Jurkat, Clone E6-1 (cell line): ENCODE measurements at regions not wholly inside any gene's neighbourhood (a gene's known extent, or its start where the extent isn't known, plus 50 kb on each side); places are given as distances from the start of the nearest gene placed in this dataset.

Experiments
- DNase-seq: peaks from one replicate; pipeline ENCODE4 v3.0.0-alpha.2; 2011; ENCODE audit warnings: low read depth, low spot score
- H3K4me3 ChIP-seq: 2 replicates; pipeline ENCODE4 v1.5.1; 2011; ENCODE audit warnings: mild to moderate bottlenecking, low read length, control low read depth, moderate library complexity

DNA sequence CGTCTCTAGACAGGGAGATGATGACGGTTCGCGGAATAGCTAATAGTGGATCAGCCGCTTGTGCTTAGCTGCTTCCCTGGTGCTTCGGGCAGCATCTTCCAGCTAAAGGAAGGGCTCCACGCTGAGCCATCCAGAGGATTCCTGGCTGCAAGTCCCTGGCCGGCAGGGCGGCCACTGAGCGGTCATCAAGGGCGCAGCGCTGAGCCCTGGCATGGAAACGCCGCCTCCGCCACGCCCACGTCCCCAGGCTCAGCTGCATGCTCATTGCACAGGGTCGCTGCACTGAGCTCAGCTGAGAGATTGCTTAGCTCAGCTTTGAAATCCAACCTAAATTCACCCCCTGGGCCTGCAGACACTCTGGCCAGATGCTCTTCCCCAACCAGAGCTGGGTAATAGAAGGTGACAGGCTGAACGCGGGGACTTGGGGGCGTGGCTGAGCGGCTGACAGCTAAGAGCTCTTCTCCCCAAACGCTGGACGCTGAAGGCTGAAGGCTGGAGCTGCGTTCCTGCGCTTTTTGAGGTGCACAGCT is 118.2 kb upstream of the KIT start:
- no peak for DNase-seq

DNA sequence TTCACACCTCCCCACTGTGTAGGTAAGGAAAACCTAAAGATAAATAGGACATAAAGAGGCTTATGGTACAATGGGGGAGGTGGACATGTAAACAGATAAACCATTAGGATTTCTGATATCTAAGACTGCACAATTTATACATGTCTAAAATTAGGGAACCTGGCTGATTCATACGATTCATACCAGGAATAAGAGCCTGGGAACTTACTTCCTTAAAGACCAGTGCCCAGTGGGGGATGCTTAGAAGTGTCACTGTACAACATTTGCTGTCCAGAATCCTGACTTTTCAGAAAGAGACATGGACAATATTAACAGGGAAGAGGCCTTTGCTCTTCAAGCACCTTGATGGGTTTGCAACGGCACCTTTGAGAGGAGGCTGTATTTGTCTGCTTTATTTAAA is 116.8 kb upstream of the KIT start:
- DNase-seq, result no peak
- no peak overlapping the region for H3K4me3 ChIP-seq

More for the DNA sequence above, 118.2 kb upstream of the KIT start:
- H3K4me3 ChIP-seq, result no peak overlapping the region

DNA sequence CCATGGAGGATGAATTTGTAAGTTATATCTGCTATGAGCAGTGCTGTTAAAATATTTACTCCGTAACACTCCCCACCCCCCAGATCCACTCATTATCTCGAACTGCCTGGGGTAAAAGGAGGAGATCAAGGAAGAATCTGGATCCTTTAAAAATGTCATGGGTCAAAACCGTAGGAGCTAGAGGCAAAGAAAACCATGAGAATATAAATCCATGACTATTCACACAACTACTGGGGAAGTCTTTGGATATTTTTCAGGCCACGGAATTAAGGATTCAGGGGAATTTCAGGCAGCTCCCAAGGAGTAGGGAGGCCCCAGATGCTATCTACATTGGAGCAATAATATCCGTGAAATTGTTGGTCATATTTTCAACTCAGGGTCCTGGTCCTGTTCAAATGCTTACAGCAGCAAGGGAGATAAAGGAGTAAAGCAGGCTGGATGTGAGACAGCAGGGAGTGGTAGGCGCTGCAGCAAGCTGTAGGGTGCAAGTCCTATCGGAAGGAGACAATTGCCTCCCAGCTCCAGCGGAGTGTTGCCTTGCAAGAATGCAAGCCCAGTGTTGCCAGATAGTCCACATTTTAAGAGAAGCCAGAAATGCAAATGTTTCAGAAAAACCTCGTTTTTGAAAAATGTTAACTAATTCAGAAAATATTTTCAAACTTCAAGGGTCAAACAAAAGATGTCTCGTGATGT is 116.2 kb upstream of the KIT start:
- DNase-seq, result no peak
- no peak overlapping the region for H3K4me3 ChIP-seq

DNA sequence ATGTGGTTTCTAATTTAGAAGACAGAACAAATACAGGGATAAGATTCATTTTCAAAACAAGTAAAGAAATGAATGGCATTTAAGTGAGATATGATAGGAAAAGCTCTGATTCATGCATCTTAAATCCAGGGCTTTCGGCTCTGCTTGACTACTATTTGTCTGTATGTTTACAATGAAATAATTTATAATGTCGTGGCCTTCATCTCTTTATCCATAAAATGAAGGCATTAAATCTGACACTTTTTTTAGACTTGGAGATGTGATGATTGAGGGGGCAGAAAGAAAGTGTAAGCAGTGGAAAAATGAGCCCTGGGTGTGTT is 115.7 kb upstream of the KIT start:
- no peak overlapping the region for H3K4me3 ChIP-seq
- no peak for DNase-seq

DNA sequence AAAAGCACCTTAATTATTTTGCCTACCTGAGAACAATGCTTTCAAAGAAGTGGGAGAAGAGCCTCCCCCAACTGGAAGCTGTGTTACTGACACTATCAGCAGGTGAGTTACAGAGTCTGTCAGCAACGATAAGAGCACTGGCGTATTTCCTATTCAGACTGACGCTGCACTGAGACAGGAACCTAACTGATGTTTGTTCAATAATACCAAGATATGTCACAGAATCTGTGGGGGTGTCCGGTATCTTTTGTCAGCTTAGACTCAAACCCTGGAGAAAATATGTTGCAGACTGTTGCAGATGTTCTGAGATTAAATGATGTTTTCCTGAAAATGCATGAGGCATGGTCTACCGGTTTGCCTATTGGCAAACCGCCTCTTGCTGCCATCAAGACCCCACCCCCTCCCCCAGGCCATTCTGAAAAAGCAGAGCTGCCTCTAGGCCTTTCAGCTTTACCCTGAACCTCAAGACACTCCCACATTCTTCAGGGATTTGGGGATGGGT is 115.2 kb upstream of the KIT start:
- H3K4me3 ChIP-seq, result no peak overlapping the region
- no peak for DNase-seq

DNA sequence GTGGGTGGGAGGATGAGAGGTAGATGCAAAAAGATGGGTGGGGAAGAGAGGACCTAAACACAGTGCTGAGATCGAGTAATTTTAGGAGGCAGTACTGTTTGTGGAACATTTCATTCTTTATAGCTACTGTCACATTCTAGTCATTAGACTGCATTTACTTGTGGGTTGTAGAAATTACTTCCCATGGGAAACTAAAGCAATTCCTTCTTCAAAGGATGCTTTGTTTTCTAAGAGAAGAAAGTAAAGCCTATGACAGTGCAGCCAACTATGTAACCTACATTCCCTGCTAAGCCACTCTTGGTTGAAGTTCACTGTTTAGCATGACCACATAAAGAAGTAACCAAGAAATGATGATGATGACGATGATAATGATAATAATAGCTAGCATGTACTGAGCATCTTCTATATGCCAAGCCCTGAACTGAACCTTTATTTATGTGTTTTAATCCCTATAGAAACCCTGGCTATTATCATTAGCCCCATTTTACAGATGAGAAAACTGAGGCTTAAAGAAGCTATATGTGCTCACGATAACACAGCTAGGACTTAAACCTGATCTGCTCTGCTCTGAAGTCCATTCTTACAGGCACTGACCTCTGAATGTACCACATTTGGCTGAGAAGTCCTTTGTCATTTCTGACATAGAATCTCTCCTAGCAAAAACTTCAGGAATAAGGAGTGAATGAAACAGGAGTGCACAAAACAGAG is 114.5 kb upstream of the KIT start:
- no peak overlapping the region for H3K4me3 ChIP-seq
- no peak for DNase-seq

DNA sequence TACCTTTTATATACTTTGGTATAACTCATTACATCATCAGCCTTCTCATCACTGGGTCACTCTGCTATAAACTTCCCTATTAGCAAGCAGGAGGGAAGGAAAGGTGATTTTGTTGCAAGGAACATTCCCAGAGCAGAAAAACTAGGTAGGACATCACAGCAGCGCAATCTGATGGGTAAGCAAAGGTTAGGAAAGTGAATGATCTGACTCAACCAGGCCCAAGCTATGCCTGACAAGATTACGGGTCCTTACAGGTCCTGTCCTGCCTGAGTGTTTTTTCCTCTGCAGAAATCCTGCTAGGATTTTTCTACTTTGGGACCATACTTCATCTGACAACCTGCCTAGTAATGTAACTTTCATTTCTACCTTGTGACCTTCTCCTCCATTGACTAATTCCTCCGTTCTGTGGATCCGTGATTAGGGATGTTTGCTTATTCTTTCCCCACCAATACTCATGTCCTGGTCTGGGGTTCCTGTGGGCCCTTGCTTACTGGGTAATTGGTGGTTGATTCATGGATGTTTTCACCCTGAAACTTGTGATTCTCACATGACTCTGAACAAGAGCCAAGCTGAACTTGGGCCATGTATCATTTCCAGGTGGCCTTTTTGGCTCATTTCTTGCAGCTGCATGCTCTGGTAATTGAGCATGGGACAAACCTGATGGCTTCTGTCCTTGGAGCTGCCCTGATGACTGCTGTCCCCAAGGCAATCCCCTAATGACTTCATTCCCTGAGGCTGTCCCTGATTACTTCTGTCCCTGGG is 111.9 kb upstream of the KIT start:
- H3K4me3 ChIP-seq, result no peak overlapping the region
- no peak for DNase-seq

DNA sequence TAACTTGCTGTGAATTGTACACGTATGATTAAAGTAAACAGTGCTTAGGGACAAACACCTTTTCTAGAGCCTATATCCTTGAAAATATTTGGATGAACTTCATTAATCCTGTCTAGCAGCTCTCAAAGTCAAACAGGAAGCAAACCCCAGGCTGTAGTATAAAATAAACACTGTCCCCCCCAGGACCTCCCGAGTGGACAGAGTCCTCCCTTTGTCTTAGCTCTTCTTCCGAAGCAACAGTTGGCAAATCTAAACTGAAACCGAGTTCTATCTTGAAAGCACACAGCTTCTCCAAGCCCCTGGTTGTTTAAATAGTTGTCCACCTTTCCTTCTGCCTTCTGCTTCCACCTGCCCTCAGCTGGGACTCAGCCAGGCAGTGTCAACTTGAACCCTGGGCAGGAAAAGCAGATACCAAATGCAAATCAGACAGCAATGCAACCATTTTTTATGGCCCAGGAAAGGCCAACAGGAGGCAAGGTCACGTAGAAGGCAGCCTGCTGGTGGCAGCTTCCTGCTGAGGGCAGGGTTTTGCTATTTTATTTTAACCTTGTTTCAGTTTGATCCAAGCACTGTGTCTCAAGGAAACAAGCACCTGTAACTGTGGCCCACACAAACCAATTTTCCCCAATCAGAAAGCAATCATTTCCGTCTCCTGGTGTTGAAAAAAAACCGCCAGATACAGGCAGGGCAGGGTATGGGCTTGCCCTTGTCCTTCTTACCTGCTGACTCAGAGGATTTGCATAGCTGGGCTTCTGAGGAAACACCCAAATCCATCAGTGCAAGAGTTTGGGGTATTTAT is 110.3 kb upstream of the KIT start:
- no peak overlapping the region for H3K4me3 ChIP-seq
- peak; percentile 23 for DNase-seq

DNA sequence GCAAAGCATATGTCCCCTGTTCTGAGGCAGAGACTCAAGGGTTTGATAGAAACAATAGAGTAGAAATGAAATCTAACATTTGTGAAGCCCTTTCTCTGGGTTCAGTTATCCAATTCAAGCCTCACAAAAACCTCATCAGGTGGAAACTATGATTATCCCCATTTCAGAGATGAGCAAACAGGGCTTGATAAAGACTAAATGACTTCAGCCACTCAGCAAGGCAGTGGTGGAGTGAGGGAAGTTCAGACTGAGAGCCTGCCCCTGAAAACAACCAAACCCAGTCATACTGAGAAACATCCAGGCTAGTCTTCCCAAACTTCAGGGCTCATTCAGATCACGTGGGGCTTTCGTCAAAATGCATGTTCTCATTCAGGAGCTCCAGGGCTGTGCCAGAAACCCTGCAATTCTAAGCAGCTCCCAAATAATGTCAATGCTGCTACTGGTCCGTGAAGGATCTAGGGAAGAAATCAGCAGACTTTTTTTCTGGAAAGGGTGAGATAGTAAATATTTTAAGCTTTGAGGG is 109.6 kb upstream of the KIT start:
- no peak overlapping the region for H3K4me3 ChIP-seq
- no peak for DNase-seq

DNA sequence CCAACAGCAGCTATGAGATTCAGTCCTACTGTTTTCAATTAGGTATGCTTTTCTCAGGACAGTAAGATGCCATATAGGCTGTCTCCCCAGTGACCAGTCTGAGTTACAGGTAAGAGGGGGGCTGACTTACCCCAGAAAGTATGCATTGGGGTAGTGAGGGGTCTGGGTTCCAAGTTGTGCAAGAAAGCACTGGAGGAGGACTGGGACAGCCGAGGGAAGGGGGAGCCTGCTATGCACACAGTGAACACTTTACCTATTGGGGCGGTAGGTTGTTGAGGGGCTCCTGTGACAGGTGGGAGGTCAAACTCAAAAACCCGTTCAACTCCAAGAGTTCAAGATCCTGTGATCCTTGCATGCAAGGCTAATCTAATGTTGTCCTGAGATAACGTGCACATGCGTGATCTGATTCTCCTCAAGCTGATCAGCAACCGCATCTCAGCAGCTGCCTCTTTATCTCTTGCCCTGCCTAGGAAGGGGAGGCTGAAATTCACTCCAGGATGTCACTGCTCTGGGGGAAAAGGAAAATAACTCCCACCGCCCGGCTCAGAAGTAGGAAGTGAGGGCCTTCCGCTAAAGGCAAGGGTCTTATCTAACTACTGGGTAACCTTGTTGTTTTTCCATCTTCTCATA is 108.8 kb upstream of the KIT start:
- DNase-seq, result no peak
- no peak overlapping the region for H3K4me3 ChIP-seq

DNA sequence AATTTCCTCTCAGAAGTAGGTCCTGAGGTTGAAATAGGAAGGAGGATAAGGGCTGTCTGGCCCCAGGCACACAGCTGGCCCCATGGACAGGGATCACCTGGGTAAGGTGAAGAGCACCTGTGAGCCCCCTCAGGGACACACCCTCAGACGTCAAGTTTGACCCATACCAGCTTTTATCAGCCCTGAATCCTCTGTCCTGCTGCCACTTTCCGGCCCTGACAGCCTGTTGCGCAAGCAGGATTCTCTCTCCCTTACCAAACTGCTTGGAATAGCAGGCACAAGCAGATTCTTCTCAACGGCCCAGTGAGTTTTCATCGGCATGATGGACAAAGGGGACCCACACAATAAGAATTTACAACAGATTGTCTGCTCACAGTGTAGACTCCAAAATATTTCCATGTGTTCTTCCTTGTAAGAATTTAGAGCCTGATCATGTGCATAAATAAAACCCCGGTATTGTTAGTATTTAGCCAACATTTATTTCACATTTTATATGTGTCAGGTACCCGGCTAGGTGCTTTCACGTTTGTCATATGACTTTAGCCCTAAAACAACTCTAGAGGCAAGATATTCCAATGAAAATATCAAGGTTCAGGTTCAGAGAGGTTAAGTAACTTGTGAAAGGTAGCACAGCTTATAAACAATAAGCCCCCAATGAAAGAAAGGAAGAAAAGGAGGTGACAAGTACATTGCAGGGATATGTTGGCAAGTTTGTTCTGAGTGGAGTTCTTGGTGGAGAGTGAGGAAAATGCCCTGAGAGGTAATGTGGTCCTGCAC is 107.2 kb upstream of the KIT start:
- DNase-seq, result no peak
- no peak overlapping the region for H3K4me3 ChIP-seq

DNA sequence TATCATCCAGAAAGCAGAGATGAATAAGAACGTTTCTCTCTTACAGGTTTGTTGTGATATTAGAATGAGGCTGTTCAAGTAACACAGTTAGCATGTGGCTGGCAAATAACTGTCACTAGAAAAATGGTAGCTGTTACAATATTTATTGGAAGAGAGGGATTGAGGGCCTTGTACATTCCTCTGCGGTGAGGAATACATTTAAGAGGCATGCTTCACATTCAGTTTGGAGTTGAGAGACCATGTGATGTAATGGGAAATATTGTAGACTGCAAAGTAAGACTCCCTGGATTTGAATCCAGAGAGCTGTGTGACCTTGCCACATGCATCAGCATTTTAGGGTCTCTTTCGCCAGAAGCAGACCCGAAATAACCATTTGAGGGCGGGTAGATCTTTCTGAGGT is 104.8 kb upstream of the KIT start:
- no peak for DNase-seq
- H3K4me3 ChIP-seq, result no peak overlapping the region

DNA sequence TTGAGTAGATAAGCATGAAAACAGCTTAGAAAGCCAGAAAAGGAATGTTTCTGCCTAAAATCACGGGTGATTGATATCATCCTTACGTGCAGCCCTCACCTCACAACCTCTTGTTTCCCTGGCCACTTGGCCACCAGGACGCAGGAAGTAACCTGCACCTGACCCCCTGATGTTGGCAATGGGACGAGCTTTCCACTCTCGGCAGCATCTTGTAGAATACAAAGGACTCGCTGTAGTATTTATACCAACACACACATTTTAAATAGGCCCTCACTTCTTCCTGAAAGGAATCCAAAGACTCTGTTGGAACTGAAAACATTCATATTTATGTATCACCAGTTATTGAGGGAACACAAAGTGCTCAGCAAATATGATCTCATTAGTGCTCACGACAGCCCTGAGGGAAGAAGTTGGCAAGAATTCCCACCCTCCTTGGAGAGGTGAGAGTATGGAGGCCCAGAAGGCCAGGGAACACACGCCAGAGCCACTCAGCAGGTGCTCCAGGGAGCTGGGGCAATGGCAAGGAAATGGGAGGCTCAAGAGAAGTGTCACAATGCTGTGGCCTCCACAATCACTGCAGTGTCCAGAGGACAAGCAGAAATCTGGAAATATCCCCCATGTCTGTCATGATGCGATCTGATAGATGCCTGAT is 103.3 kb upstream of the KIT start:
- no peak overlapping the region for H3K4me3 ChIP-seq
- DNase-seq, result no peak

DNA sequence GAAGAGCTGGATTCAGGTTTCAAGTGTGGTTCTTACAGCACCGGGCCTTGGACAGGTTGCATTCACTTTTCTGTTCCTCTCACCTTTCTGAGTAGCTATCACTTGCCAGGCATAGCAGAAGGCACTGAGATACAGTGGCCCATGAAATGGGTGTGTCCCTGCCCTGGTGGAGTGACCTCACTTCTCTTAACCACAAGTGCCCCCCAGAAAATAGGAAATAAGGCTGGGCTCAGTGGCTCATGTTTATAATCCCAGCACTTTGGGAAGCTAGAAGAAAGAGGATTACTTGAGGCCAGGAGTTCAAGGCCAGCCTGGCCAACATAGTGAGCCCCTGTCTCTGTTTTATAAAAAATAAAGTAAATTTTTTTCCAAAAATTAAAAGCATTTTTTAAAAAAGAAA is 101.7 kb upstream of the KIT start:
- no peak for DNase-seq
- no peak overlapping the region for H3K4me3 ChIP-seq

DNA sequence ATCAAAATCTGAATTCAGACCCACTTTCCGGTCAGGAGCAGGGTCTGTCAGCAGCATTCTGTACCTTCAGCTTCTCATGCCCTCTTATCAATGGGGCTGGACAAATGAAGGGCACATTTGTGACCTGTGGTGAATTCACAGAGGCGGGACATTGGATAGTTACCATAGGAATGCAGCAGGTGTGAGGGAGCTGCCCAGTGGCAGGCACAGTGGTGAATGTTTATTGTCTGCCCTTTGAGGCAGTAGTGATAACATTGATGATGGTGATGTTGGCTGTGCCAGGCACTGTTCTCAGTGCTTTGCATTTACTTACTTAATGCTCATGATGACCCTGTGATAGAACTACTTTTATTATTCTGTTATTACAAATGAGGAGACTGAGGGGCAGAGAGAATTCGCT is 101.2 kb upstream of the KIT start:
- no peak overlapping the region for H3K4me3 ChIP-seq
- DNase-seq, result no peak

DNA sequence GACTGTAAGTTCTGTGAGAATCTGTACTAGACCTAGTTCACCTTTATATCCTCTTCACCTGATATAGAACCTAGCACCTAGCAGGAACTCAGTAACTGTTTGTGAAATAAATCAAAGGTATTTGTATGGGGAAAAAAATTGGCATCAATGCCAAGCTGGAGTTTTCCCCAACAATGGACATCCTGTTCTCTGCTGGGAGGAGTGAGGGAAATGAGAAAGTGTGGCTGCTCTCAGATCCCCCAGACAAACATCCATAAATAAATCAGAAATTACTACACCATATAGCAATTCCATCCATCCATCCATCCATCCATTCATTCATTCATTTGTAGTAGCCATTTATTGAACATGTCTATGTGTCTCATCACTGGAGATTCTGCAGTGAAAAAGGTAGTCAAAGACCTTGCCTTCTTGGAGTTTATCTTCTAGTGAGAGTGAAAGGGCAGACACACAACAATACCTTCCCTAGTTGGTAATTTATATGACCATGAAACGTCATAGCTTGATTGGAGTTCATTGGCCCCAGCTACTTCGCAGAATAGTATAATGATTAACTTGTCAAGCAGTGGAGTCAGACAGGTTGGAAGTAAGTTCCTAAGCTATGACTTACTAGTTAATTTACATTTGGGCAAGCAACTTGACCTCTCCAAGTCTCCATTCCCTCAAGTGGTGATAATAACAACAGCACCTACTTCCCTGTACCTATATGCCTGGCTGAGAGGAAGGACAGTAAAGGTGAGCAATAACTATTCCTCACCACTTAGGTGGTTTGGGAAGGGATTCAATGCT is 98.7 kb upstream of the KIT start:
- no peak overlapping the region for H3K4me3 ChIP-seq
- no peak for DNase-seq

DNA sequence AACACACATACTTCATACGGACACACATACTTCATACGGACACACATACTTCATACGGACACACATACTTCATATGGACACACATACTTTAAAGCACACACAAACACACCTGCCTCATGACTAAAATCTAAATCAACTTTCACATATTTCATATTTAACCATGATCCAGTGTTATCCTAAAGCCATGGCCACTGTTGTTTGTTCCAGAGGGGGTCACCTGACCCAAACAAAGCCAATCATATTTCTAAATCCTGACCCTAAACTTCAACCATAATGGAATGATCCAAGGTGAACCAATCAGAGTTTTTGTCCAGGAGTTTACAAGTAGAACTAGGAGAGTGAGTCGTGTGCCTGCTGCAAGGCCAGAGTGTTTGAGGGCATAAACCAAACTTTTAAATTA is 97.2 kb upstream of the KIT start:
- no peak for DNase-seq
- no peak overlapping the region for H3K4me3 ChIP-seq
